MCF 10A (cell line): ENCODE measurements at regions not wholly inside any gene's neighbourhood (a gene's known extent, or its start where the extent isn't known, plus 50 kb on each side); places are given as distances from the start of the nearest gene placed in this dataset.

ENCODE experiments used
- BruUV-seq: library from RNA; stranded (reverse); fragments of 400-500 nt; replicated peaks from 2 replicates; lab custom pipeline; 2021; lab: Mats Ljungman, UMichigan
- CTCF ChIA-PET: fragments of 300-600 bp; sonication (Branson Sonifier 250); formaldehyde crosslinking; extraction: SDS; loops from one replicate; lab custom pipeline; 2021; ENCODE audit warnings: antibody characterized with exemption, inconsistent platforms; lab: Yijun Ruan, JAX
- POLR2A ChIA-PET: fragments of 300-600, 350-650 bp; sonication (Branson Sonifier 250); formaldehyde crosslinking; extraction: SDS; loops from one replicate; lab custom pipeline; 2020; ENCODE audit warnings: antibody characterized with exemption, inconsistent platforms; lab: Yijun Ruan, JAX
- DNase-seq: peaks from one replicate; pipeline ENCODE4 v3.0.0-alpha.2; 2018; ENCODE audit not compliant: unreplicated experiment
- H3K27ac Mint-ChIP-seq: one replicate; pipeline ENCODE4 v1.8.0; 2022; ENCODE audit warnings: mild to moderate bottlenecking, low read depth, mixed read lengths; ENCODE audit not compliant: unreplicated experiment
- H3K27me3 Mint-ChIP-seq: one replicate; pipeline ENCODE4 v1.8.0; 2022; ENCODE audit warnings: mixed read lengths; ENCODE audit not compliant: insufficient read depth, unreplicated experiment
- H3K36me3 Mint-ChIP-seq: one replicate; pipeline ENCODE4 v1.8.0; 2022; ENCODE audit warnings: mild to moderate bottlenecking, moderate library complexity, mixed read lengths; ENCODE audit not compliant: insufficient read depth, unreplicated experiment
- H3K4me1 Mint-ChIP-seq: one replicate; pipeline ENCODE4 v1.8.0; 2022; ENCODE audit warnings: mixed read lengths; ENCODE audit not compliant: insufficient read depth, unreplicated experiment
- H3K4me3 Mint-ChIP-seq: one replicate; pipeline ENCODE4 v1.8.0; 2022; ENCODE audit warnings: mild to moderate bottlenecking, moderate library complexity, mixed read lengths; ENCODE audit not compliant: unreplicated experiment
- H3K9me3 Mint-ChIP-seq: one replicate; pipeline ENCODE4 v1.8.0; 2022; ENCODE audit warnings: mixed read lengths; ENCODE audit not compliant: unreplicated experiment
- intact Hi-C: fragments of 100-400 bp; cut with micrococcal nuclease; formaldehyde crosslinking; loops from 2 replicates; pipeline ENCODE4 v1.14.1; 2022
- TF ChIP-seq, protein P1 (sequence below): fragments of 200-600 bp; IDR thresholded peaks from one replicate; pipeline ENCODE4 v1.8.0; 2022; ENCODE audit warnings: antibody characterized with exemption, mild to moderate bottlenecking; ENCODE audit not compliant: unreplicated experiment

DNA sequence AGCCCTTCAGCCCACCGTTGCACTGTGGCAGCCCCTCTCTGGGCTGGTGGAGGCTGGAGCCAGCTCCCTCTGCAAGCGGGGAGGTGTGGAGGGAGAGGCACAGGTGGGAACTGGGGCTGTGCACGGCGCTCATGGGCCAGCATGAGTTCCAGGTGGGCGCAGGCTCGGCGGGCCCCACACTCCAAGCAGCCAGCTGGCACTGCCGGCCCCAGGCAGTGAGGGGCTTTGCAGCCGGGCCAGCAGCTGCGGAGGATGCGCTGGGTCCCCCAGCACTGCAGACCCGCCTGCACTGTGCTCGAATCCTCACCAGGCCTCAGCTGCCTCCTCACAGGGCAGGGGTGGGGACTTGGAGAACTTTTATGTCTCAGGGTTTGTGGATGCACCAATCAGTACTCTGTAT lies 1354.8 kb upstream of the IGFBP7 start:
- Mint-ChIP-seq H3K4me3 (no peak overlapping the region), H3K9me3 (peaks cover 8% of the 10 kb centered on the region), H3K4me1 (no peaks in the 10 kb centered on the region), H3K27me3 (no peaks in the 10 kb centered on the region), H3K27ac (no peak overlapping the region), H3K36me3 (no peaks in the 10 kb centered on the region)
- intact Hi-C loops = no loop called here
- ChIA-PET POLR2A (no interaction called here), CTCF (no interaction called here)
- TF ChIP-seq, protein P1, sequence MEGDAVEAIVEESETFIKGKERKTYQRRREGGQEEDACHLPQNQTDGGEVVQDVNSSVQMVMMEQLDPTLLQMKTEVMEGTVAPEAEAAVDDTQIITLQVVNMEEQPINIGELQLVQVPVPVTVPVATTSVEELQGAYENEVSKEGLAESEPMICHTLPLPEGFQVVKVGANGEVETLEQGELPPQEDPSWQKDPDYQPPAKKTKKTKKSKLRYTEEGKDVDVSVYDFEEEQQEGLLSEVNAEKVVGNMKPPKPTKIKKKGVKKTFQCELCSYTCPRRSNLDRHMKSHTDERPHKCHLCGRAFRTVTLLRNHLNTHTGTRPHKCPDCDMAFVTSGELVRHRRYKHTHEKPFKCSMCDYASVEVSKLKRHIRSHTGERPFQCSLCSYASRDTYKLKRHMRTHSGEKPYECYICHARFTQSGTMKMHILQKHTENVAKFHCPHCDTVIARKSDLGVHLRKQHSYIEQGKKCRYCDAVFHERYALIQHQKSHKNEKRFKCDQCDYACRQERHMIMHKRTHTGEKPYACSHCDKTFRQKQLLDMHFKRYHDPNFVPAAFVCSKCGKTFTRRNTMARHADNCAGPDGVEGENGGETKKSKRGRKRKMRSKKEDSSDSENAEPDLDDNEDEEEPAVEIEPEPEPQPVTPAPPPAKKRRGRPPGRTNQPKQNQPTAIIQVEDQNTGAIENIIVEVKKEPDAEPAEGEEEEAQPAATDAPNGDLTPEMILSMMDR = no peak
- BruUV-seq = no TSS peak
- no peak for DNase-seq

DNA sequence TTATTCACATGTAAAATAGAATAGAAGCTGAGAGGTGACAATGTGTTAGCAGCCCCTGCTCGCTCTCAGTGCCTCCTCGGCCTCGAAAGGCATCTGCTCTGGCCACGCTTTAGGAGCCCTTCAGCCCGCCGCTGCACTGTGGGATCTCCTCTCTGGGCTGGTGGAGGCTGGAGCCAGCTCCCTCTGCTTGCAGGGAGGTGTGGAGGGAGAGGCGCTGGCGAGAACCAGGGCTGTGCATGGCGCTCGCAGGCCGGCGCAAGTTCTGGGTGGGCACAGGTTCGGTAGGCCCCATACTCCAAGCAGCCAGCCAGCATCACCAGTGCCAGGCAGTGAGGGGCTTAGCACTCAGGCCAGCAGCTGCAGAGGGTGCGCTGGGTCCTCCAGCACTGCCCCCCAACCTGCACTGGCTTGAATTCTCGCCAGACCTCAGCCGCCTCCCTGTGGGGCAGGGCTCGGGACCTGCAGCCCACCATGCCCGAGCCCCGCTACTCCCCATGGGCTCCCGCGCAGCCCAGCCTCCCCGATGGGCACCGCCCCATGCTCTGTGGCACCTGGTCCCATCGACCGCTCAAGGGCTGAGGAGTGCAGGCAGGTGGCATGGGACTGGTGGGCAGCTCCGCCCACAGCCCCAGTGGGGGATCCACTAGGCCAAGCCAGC lies 1346.7 kb upstream of the IGFBP7 start:
- TF ChIP-seq, protein P1 = no peak
- no peak overlapping the region for H3K27ac Mint-ChIP-seq
- no peaks in the 10 kb centered on the region for H3K36me3 Mint-ChIP-seq
- ChIA-PET CTCF (no interaction called here), POLR2A (interaction anchor here (0.7 kb wide), 1 partner anchor 1815 kb away, joined by 3 read pairs; no protein-coding TSS in a partner anchor)
- DNase-seq = no peak
- no peaks in the 10 kb centered on the region for H3K9me3 Mint-ChIP-seq
- intact Hi-C loops = no loop called here
- H3K4me1 Mint-ChIP-seq = no peaks in the 10 kb centered on the region
- BruUV-seq = no TSS peak
- H3K27me3 Mint-ChIP-seq = no peaks in the 10 kb centered on the region
- H3K4me3 Mint-ChIP-seq = no peak overlapping the region

DNA sequence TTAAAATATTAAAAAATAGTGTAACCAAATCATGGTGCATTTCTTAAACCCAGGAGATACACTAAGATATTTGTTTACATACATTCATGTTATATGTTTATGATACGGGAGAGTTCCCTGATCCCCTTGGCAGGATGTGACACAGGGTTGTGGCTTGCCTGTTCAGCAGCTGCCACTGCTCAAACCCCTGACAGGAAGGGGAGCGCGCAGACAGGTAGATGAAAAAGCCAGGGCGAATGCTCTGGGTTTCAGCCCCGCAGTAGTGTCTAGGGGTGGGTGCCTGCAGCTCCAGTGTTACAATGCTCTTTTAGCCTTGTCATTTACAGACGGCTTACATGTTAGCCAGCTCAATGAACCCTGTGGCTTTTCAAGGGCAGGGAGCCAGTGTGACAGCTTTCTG lies 1343.8 kb upstream of the IGFBP7 start:
- BruUV-seq = no TSS peak
- no peaks in the 10 kb centered on the region for H3K4me1 Mint-ChIP-seq
- TF ChIP-seq, protein P1 = no peak
- H3K9me3 Mint-ChIP-seq = no peaks in the 10 kb centered on the region
- ChIA-PET CTCF (no interaction called here), POLR2A (no interaction called here)
- no peak overlapping the region for H3K4me3 Mint-ChIP-seq
- H3K36me3 Mint-ChIP-seq = no peaks in the 10 kb centered on the region
- no peak overlapping the region for H3K27ac Mint-ChIP-seq
- no peaks in the 10 kb centered on the region for H3K27me3 Mint-ChIP-seq
- DNase-seq = no peak
- intact Hi-C loops = no loop called here

DNA sequence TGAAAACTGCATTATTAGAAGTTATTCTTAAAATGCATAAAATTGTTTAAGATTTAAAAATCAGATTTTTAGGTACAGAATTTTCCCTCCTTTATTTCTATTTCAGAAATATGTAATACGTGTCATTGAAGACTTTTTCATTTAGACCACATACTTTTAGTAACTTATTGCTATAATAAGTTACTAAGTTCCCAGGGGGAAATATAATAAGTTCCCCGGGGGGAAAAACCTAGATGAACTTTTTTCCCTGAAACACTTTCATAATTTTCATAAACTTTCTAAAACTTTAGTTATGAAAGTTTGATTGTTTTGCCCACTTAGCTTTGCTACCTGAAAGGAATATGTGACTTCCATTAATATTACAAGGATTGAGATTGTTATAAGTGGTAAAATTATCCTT lies 1341.5 kb upstream of the IGFBP7 start:
- CTCF ChIA-PET = no interaction called here
- H3K9me3 Mint-ChIP-seq = no peaks in the 10 kb centered on the region
- intact Hi-C loops = no loop called here
- no peaks in the 10 kb centered on the region for H3K4me1 Mint-ChIP-seq
- no TSS peak for BruUV-seq
- no peak overlapping the region for H3K4me3 Mint-ChIP-seq
- no peak overlapping the region for H3K27ac Mint-ChIP-seq
- TF ChIP-seq, protein P1 = no peak
- no peaks in the 10 kb centered on the region for H3K27me3 Mint-ChIP-seq
- POLR2A ChIA-PET = no interaction called here
- no peaks in the 10 kb centered on the region for H3K36me3 Mint-ChIP-seq
- DNase-seq = no peak
